ENCODE measurements at regions not wholly inside any gene's neighbourhood (a gene's known extent, or its start where the extent isn't known, plus 50 kb on each side); places are given as distances from the start of the nearest gene placed in this dataset.

- H3K36me3 ChIP-seq (replicated peaks in 1 of 2) = no peaks in the 10 kb centered on the region
- no peak for TF ChIP-seq CTCF (IDR thresholded peaks at IDR 0.05)
- TF ChIP-seq POLR2A (IDR thresholded peaks at IDR 0.05) = no peak
- intact Hi-C loops (cut with DNase I) = loop anchor here in 1 of 2 donors (5.0 kb wide), 1 partner anchor 384 kb away; the partner anchor contains the start of gene CITED2
- 87 to 93% (median 90%) methylated on average over 1 of the region's 1 CpG for WGBS, 4 donors
- peaks cover 19 to 24% of the 10 kb centered on the region in 2 donors for H3K4me1 ChIP-seq (replicated peaks in 1 of 2)
- H3K9me3 ChIP-seq (replicated peaks in 1 of 3) = no peaks in the 10 kb centered on the region
- DNase-seq = no peak
- H3K27me3 ChIP-seq = no peaks in the 10 kb centered on the region
- H3K4me3 ChIP-seq = no peak overlapping the region
- H3K27ac ChIP-seq = no peak overlapping the region
Observed at GRCh38 chr6:139756381-139756780, 381.9 kb upstream of the CITED2 start.

- intact Hi-C loops (cut with DNase I) = loop anchor here in 1 of 2 donors (5.0 kb wide), 1 partner anchor 383 kb away; the partner anchor contains the start of gene CITED2
Observed at GRCh38 chr6:139754898-139755775, 380.7 kb upstream of the CITED2 start.

GRCh38 chr6:139753198-139753861 lies 378.9 kb upstream of the CITED2 start:
- TF ChIP-seq POLR2A (IDR thresholded peaks at IDR 0.05) = no peak
- TF ChIP-seq CTCF (IDR thresholded peaks at IDR 0.05) = no peak
- Histone ChIP-seq H3K4me1 (replicated peaks in 1 of 2) (peaks cover 21 to 31% of the 10 kb centered on the region in 2 donors), H3K36me3 (replicated peaks in 1 of 2) (no peaks in the 10 kb centered on the region), H3K27ac (no peak overlapping the region), H3K9me3 (replicated peaks in 1 of 3) (no peaks in the 10 kb centered on the region), H3K27me3 (no peaks in the 10 kb centered on the region), H3K4me3 (no peak overlapping the region)
- no peak for DNase-seq
- intact Hi-C loops (cut with DNase I) = no loop called here
- WGBS, 4 donors = 77 to 85% (median 84%) methylated on average over 4 of the region's 4 CpGs

More at GRCh38 chr6:139754898-139755775, 380.7 kb upstream of the CITED2 start:
- H3K4me1 ChIP-seq (replicated peaks in 1 of 2) = peaks cover 19 to 24% of the 10 kb centered on the region in 2 donors
- no peaks in the 10 kb centered on the region for H3K9me3 ChIP-seq (replicated peaks in 1 of 3)
- H3K27me3 ChIP-seq = no peaks in the 10 kb centered on the region
- WGBS, 4 donors = 14 to 20% (median 18%) methylated on average over 6 of the region's 6 CpGs
- no peak for DNase-seq
- TF ChIP-seq POLR2A (IDR thresholded peaks at IDR 0.05) = no peak
- no peak for TF ChIP-seq CTCF (IDR thresholded peaks at IDR 0.05)
- H3K27ac ChIP-seq = peak overlapping the region in 4 of 5 donors; percentile 7 to 70 (median 28)
- no peaks in the 10 kb centered on the region for H3K36me3 ChIP-seq (replicated peaks in 1 of 2)
- H3K4me3 ChIP-seq = no peak overlapping the region

- Histone ChIP-seq H3K4me3 (no peak overlapping the region), H3K27ac (no peak overlapping the region), H3K27me3 (no peaks in the 10 kb centered on the region), H3K36me3 (replicated peaks in 1 of 2) (no peaks in the 10 kb centered on the region), H3K9me3 (replicated peaks in 1 of 3) (no peaks in the 10 kb centered on the region), H3K4me1 (replicated peaks in 1 of 2) (peaks cover 30 to 38% of the 10 kb centered on the region in 2 donors)
- TF ChIP-seq POLR2A (IDR thresholded peaks at IDR 0.05) = no peak
- TF ChIP-seq CTCF (IDR thresholded peaks at IDR 0.05) = no peak
- DNase-seq = no peak
- intact Hi-C loops (cut with DNase I) = no loop called here
- WGBS, 4 donors = 93 to 98% (median 95%) methylated on average over 2 of the region's 2 CpGs
Observed at GRCh38 chr6:139752086-139752485, 377.6 kb upstream of the CITED2 start.
